ENCODE measurements at regions not wholly inside any gene's neighbourhood (a gene's known extent, or its start where the extent isn't known, plus 50 kb on each side); places are given as distances from the start of the nearest gene placed in this dataset.

DNA sequence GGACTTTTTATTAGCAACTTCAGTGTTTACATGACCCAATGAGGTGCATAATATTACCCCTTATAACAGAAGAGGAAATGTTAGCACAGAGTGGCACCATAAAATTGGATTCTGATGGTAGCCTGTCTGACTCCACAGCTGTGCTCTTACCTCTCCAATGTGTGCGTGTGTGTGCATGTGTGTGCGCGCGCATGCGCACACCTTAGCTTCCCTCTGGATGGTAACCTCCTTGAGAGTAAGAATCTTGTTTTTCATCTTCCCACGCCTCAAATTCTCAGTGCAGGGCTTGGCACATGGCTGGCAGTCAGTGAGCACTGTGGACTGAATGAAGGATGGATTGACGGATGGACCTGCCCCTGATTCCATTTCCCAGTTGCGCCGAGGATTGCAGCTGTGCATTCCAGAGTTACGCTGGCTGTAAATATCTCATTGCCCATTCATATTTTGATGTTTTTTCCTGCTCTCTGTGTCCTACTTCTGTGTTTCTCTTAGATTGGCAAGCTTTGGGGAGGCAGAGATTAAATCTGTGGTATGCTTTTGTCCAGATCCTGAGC is 99.2 kb upstream of the WASF3 start:
- TF ChIP-seq, protein P1, sequence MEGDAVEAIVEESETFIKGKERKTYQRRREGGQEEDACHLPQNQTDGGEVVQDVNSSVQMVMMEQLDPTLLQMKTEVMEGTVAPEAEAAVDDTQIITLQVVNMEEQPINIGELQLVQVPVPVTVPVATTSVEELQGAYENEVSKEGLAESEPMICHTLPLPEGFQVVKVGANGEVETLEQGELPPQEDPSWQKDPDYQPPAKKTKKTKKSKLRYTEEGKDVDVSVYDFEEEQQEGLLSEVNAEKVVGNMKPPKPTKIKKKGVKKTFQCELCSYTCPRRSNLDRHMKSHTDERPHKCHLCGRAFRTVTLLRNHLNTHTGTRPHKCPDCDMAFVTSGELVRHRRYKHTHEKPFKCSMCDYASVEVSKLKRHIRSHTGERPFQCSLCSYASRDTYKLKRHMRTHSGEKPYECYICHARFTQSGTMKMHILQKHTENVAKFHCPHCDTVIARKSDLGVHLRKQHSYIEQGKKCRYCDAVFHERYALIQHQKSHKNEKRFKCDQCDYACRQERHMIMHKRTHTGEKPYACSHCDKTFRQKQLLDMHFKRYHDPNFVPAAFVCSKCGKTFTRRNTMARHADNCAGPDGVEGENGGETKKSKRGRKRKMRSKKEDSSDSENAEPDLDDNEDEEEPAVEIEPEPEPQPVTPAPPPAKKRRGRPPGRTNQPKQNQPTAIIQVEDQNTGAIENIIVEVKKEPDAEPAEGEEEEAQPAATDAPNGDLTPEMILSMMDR (IDR thresholded peaks at IDR 0.05 in 2 of 3, conservative IDR thresholded peaks at IDR 0.05 in 1 of 3; ENCODE audit: borderline replicate concordance in 1 of 3, insufficient read depth in 1 of 3, low read depth in 2 of 3, low read length in 2 of 3): no peak
- TF ChIP-seq ZFX (IDR thresholded peaks at IDR 0.05) (no peak), YY1 (IDR thresholded peaks at IDR 0.05; ENCODE audit: extremely low read depth, insufficient replicate concordance, low read depth, low read length) (no peak), EZH2 (IDR thresholded peaks at IDR 0.05) (no peak), SP1 (IDR thresholded peaks at IDR 0.05; ENCODE audit: low read depth) (no peak), POLR2AphosphoS5 (IDR thresholded peaks at IDR 0.05; ENCODE audit: low read depth, low read length) (no peak), ELF1 (IDR thresholded peaks at IDR 0.05; ENCODE audit: borderline replicate concordance, low read depth) (no peak), FOSL1 (IDR thresholded peaks at IDR 0.05; ENCODE audit: low read depth) (no peak), EZH2phosphoT487 (IDR thresholded peaks at IDR 0.05; ENCODE audit: borderline replicate concordance) (no peak), JUND (IDR thresholded peaks at IDR 0.05) (no peak), SIN3A (IDR thresholded peaks at IDR 0.05; ENCODE audit: low read depth) (no peak)
- TF ChIP-seq, protein P2, sequence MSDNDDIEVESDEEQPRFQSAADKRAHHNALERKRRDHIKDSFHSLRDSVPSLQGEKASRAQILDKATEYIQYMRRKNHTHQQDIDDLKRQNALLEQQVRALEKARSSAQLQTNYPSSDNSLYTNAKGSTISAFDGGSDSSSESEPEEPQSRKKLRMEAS (IDR thresholded peaks at IDR 0.05): no peak
- TF ChIP-seq, protein P3, sequence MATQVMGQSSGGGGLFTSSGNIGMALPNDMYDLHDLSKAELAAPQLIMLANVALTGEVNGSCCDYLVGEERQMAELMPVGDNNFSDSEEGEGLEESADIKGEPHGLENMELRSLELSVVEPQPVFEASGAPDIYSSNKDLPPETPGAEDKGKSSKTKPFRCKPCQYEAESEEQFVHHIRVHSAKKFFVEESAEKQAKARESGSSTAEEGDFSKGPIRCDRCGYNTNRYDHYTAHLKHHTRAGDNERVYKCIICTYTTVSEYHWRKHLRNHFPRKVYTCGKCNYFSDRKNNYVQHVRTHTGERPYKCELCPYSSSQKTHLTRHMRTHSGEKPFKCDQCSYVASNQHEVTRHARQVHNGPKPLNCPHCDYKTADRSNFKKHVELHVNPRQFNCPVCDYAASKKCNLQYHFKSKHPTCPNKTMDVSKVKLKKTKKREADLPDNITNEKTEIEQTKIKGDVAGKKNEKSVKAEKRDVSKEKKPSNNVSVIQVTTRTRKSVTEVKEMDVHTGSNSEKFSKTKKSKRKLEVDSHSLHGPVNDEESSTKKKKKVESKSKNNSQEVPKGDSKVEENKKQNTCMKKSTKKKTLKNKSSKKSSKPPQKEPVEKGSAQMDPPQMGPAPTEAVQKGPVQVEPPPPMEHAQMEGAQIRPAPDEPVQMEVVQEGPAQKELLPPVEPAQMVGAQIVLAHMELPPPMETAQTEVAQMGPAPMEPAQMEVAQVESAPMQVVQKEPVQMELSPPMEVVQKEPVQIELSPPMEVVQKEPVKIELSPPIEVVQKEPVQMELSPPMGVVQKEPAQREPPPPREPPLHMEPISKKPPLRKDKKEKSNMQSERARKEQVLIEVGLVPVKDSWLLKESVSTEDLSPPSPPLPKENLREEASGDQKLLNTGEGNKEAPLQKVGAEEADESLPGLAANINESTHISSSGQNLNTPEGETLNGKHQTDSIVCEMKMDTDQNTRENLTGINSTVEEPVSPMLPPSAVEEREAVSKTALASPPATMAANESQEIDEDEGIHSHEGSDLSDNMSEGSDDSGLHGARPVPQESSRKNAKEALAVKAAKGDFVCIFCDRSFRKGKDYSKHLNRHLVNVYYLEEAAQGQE (IDR thresholded peaks at IDR 0.05; ENCODE audit: low read depth): no peak
